Astrocyte (in vitro differentiated cells and primary cell): ENCODE measurements at regions not wholly inside any gene's neighbourhood (a gene's known extent, or its start where the extent isn't known, plus 50 kb on each side); places are given as distances from the start of the nearest gene placed in this dataset.

Source experiments
- DNase-seq: peaks from one replicate; pipeline ENCODE4 v3.0.0-alpha.2; 2010; ENCODE audit warnings: low read depth
- FAIRE-seq: peaks from 2 replicates; lab custom pipeline; 2011; peaks lifted over from hg19 to GRCh38; lab: Jason Lieb, UNC
- H2AFZ ChIP-seq: 2 replicates; pipeline ENCODE4 v1.6.0; 2012; ENCODE audit warnings: low read depth, low read length, inconsistent platforms
- H3K27ac ChIP-seq: 2 replicates; pipeline ENCODE4 v1.5.1; 2011; ENCODE audit warnings: low read depth, low read length, inconsistent platforms
- H3K27me3 ChIP-seq: 2 replicates; pipeline ENCODE4 v1.6.0; 2011; ENCODE audit warnings: low read length, inconsistent platforms; ENCODE audit not compliant: insufficient read depth
- H3K36me3 ChIP-seq: 2 replicates; pipeline ENCODE4 v1.5.1; 2011; ENCODE audit warnings: low read length, inconsistent platforms; ENCODE audit not compliant: insufficient read depth
- H3K4me1 ChIP-seq: 2 replicates; pipeline ENCODE4 v1.5.1; 2011; ENCODE audit warnings: low read length, inconsistent platforms; ENCODE audit not compliant: insufficient read depth
- H3K4me2 ChIP-seq: 2 replicates; pipeline ENCODE4 v1.6.0; 2012; ENCODE audit warnings: low read length, inconsistent platforms
- H3K4me3 ChIP-seq: 2 replicates; pipeline ENCODE4 v1.5.1; 2011; ENCODE audit warnings: low read depth, mild to moderate bottlenecking, low read length, inconsistent platforms; ENCODE audit not compliant: insufficient read depth
- H3K79me2 ChIP-seq: 2 replicates; pipeline ENCODE4 v1.6.0; 2012; ENCODE audit warnings: mild to moderate bottlenecking, low read length, inconsistent platforms; ENCODE audit not compliant: insufficient read depth
- H3K9ac ChIP-seq: 2 replicates; pipeline ENCODE4 v1.6.0; 2012; ENCODE audit warnings: mild to moderate bottlenecking, low read length, inconsistent platforms
- H3K9me3 ChIP-seq: 2 replicates; pipeline ENCODE4 v1.5.1; 2012; ENCODE audit warnings: low read depth, mild to moderate bottlenecking, low read length, inconsistent platforms; ENCODE audit not compliant: insufficient read depth
- H4K20me1 ChIP-seq: 2 replicates; pipeline ENCODE4 v1.6.0; 2012; ENCODE audit warnings: low read length, inconsistent platforms; ENCODE audit not compliant: insufficient read depth
- H3K27ac Mint-ChIP-seq: one replicate; pipeline ENCODE4 v1.8.0; 2021; ENCODE audit warnings: mild to moderate bottlenecking, mixed read lengths; ENCODE audit not compliant: unreplicated experiment
- H3K27me3 Mint-ChIP-seq: one replicate; pipeline ENCODE4 v1.8.0; 2021; ENCODE audit warnings: low read depth, mixed read lengths; ENCODE audit not compliant: unreplicated experiment
- H3K36me3 Mint-ChIP-seq: one replicate; pipeline ENCODE4 v1.8.0; 2021; ENCODE audit warnings: low read depth, mixed read lengths; ENCODE audit not compliant: unreplicated experiment
- H3K4me1 Mint-ChIP-seq: one replicate; pipeline ENCODE4 v1.8.0; 2021; ENCODE audit warnings: low read depth, mixed read lengths; ENCODE audit not compliant: unreplicated experiment
- H3K4me3 Mint-ChIP-seq: one replicate; pipeline ENCODE4 v1.8.0; 2021; ENCODE audit warnings: mild to moderate bottlenecking, moderate library complexity, mixed read lengths; ENCODE audit not compliant: unreplicated experiment
- H3K9me3 Mint-ChIP-seq: one replicate; pipeline ENCODE4 v1.8.0; 2021; ENCODE audit warnings: mild to moderate bottlenecking, mixed read lengths; ENCODE audit not compliant: unreplicated experiment
- EZH2 ChIP-seq: IDR thresholded peaks from 2 replicates; pipeline ENCODE4 v1.6.1; 2012; ENCODE audit warnings: mild to moderate bottlenecking, low read length, inconsistent platforms; ENCODE audit not compliant: insufficient read depth
- TF ChIP-seq, protein P1 (sequence below): IDR thresholded peaks from 2 replicates; pipeline ENCODE4 v1.5.1; 2011; ENCODE audit warnings: low read depth, mild to moderate bottlenecking, inconsistent platforms, low read length, moderate library complexity; ENCODE audit not compliant: insufficient read depth

DNA sequence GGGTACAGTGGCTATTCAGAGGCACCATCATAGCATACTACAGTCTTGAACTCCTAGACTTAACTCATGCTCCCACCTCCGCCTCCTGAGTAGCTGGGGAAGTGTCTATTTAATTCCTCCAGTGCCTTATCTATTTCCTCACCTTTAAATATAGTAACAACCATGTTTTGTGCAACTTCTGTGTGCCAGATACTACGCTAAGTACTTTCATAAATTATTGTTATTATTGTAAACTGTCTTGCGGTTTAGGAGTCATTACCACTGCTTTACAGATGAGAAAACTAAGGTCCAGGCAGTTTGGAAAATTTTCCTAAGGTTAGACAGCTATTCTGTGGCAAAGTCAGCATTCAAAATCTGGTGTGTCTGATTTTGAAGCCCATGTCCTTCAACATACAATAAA is 359.1 kb upstream of the XYLT1 start:
- Histone ChIP-seq H3K79me2 (no peaks in the 10 kb centered on the region), H4K20me1 (no peaks in the 10 kb centered on the region), H3K27ac (no peak overlapping the region), H3K4me3 (no peak overlapping the region), H3K4me1 (peaks cover 11% of the 10 kb centered on the region), H3K36me3 (no peaks in the 10 kb centered on the region), H3K4me2 (no peak overlapping the region), H3K27me3 (no peaks in the 10 kb centered on the region), H3K9me3 (no peaks in the 10 kb centered on the region), H2AFZ (no peak overlapping the region), H3K9ac (no peak overlapping the region)
- Mint-ChIP-seq H3K4me3 (no peak overlapping the region), H3K4me1 (peaks cover 15% of the 10 kb centered on the region), H3K36me3 (no peaks in the 10 kb centered on the region), H3K27me3 (no peaks in the 10 kb centered on the region), H3K9me3 (no peaks in the 10 kb centered on the region), H3K27ac (no peak overlapping the region)
- FAIRE-seq (no peak), DNase-seq (peak; percentile 26)
- TF ChIP-seq, protein P1, sequence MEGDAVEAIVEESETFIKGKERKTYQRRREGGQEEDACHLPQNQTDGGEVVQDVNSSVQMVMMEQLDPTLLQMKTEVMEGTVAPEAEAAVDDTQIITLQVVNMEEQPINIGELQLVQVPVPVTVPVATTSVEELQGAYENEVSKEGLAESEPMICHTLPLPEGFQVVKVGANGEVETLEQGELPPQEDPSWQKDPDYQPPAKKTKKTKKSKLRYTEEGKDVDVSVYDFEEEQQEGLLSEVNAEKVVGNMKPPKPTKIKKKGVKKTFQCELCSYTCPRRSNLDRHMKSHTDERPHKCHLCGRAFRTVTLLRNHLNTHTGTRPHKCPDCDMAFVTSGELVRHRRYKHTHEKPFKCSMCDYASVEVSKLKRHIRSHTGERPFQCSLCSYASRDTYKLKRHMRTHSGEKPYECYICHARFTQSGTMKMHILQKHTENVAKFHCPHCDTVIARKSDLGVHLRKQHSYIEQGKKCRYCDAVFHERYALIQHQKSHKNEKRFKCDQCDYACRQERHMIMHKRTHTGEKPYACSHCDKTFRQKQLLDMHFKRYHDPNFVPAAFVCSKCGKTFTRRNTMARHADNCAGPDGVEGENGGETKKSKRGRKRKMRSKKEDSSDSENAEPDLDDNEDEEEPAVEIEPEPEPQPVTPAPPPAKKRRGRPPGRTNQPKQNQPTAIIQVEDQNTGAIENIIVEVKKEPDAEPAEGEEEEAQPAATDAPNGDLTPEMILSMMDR = no peak
- no peak for TF ChIP-seq EZH2

DNA sequence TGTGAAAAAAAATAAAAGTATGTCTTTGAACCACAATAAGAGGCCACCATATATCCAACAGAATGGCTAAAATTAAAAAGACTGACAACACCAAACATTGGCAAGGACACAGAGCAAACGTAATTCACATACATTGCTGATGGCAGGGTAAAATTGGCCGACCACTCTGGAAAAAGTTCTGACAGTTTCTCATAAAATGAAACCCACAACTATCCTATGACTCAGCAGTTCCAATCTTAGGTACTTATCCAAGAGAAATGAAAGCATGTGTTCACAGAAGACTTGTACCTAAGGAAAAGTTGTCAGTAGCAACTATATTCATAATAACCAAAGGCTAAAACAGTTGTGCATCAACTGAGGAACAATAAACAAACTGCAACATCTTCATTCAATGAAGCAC is 357.3 kb upstream of the XYLT1 start:
- H3K4me3 Mint-ChIP-seq = no peak overlapping the region
- no peaks in the 10 kb centered on the region for H3K27me3 Mint-ChIP-seq
- H3K36me3 Mint-ChIP-seq = no peaks in the 10 kb centered on the region
- H3K9me3 Mint-ChIP-seq = no peaks in the 10 kb centered on the region
- Histone ChIP-seq H3K9me3 (no peaks in the 10 kb centered on the region), H4K20me1 (no peaks in the 10 kb centered on the region), H3K27me3 (no peaks in the 10 kb centered on the region), H3K36me3 (no peaks in the 10 kb centered on the region), H3K79me2 (no peaks in the 10 kb centered on the region), H3K4me1 (peaks cover 11% of the 10 kb centered on the region), H2AFZ (no peak overlapping the region), H3K4me3 (no peak overlapping the region), H3K27ac (peak overlapping the region; percentile 31), H3K9ac (no peak overlapping the region), H3K4me2 (peak overlapping the region; percentile 31)
- H3K27ac Mint-ChIP-seq = peak overlapping the region; percentile 75
- DNase-seq = peak; percentile 92
- peak; percentile 82 for FAIRE-seq
- TF ChIP-seq, protein P1 = no peak
- no peak for TF ChIP-seq EZH2
- H3K4me1 Mint-ChIP-seq = peaks cover 15% of the 10 kb centered on the region

DNA sequence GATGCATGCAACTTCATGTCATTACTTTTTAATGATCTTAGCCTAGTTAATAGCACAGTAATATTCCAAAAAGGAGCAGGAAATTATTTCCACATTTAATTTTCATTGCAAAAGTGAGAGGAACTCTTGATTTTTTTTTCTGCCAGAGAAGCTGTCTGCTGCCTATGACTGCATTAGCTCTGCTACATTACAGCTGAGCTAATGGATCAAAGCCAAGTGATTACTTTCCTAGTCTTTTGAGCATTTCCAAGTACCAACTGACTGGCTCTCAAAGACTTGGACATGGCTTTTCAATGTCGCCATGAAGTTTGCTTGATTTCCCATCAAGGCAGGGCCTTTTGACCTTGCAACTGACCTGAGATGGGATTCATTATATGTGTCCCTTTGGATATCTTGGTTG is 356.6 kb upstream of the XYLT1 start:
- Histone ChIP-seq H3K4me3 (no peak overlapping the region), H3K27me3 (no peaks in the 10 kb centered on the region), H3K27ac (peak overlapping the region; percentile 31), H4K20me1 (no peaks in the 10 kb centered on the region), H2AFZ (no peak overlapping the region), H3K4me2 (no peak overlapping the region), H3K9me3 (no peaks in the 10 kb centered on the region), H3K79me2 (no peaks in the 10 kb centered on the region), H3K9ac (no peak overlapping the region), H3K4me1 (peaks cover 11% of the 10 kb centered on the region), H3K36me3 (no peaks in the 10 kb centered on the region)
- Mint-ChIP-seq H3K27ac (peak overlapping the region; percentile 50), H3K9me3 (no peaks in the 10 kb centered on the region), H3K36me3 (no peaks in the 10 kb centered on the region), H3K27me3 (no peaks in the 10 kb centered on the region), H3K4me1 (peaks cover 15% of the 10 kb centered on the region), H3K4me3 (no peak overlapping the region)
- FAIRE-seq (no peak), DNase-seq (peak; percentile 68)
- TF ChIP-seq, protein P1 = no peak
- no peak for TF ChIP-seq EZH2
